Neural progenitor cell (in vitro differentiated cells): ENCODE measurements at regions not wholly inside any gene's neighbourhood (a gene's known extent, or its start where the extent isn't known, plus 50 kb on each side); places are given as distances from the start of the nearest gene placed in this dataset.

ENCODE experiments used
- CTCF ChIP-seq: fragments of 200-600 bp; sonication (generic); IDR thresholded peaks from 2 replicates; pipeline ENCODE4 v1.5.1; 2017; ENCODE audit warnings: antibody characterized with exemption, mild to moderate bottlenecking
- EZH2 ChIP-seq: fragments of 200-600 bp; sonication (generic); IDR thresholded peaks from 2 replicates; pipeline ENCODE4 v1.6.1; 2017; ENCODE audit warnings: antibody characterized with exemption, mild to moderate bottlenecking, moderate library complexity
- EZH2phosphoT487 ChIP-seq: fragments of 200-600 bp; sonication (generic); IDR thresholded peaks from 2 replicates; pipeline ENCODE4 v1.6.1; 2017; ENCODE audit warnings: antibody characterized with exemption

- TF ChIP-seq CTCF (no peak), EZH2 (no peak), EZH2phosphoT487 (no peak)
Measured at GRCh38 chr22:49255154-49255553, 572.5 kb downstream of the BRD1 start.
